HCT116 (cell line): ENCODE measurements at regions not wholly inside any gene's neighbourhood (a gene's known extent, or its start where the extent isn't known, plus 50 kb on each side); places are given as distances from the start of the nearest gene placed in this dataset.

Experiments
- ATAC-seq: fragments of 200-7000 bp; cut with Tn5 transposase; 2 replicates; pipeline ENCODE4 v1.9.1; 2020; ENCODE audit warnings: mild to moderate bottlenecking, moderate library complexity
- BruUV-seq: library from RNA; stranded (reverse); fragments of 400-500 nt; replicated peaks from 2 replicates; lab custom pipeline; 2021; lab: Mats Ljungman, UMichigan
- CTCF ChIA-PET: fragments of 300-600 bp; sonication (Branson Sonifier 250); formaldehyde crosslinking; loops from one replicate; lab custom pipeline; 2021; ENCODE audit warnings: antibody characterized with exemption; lab: Charles Lee
- POLR2A ChIA-PET: fragments of 300-600, 350-600 bp; sonication (Branson Sonifier 250); formaldehyde crosslinking; loops from one replicate; lab custom pipeline; 2021; ENCODE audit warnings: antibody characterized with exemption; lab: Charles Lee
- RAD21 ChIA-PET, 2 experiments: fragments of 300-600 bp; sonication (Branson Sonifier 250); formaldehyde crosslinking; loops; one replicate each; lab custom pipeline; 2023; ENCODE audit warnings: low total read pairs in 2 of 2; ENCODE audit not compliant: uncharacterized antibody in 2 of 2, unreplicated experiment in 2 of 2, low non-redundant PET in 1 of 2; lab: Charles Lee
- DNase-seq: peaks from one replicate; pipeline ENCODE4 v3.0.0-alpha.2; 2010; ENCODE audit warnings: low read depth, low spot score
- H2AFZ ChIP-seq: fragments of 200-600 bp; shearing (Covaris generic), sonication (generic); 2 replicates; pipeline ENCODE4 v1.6.1; 2017; ENCODE audit warnings: low read depth, mixed run types, mixed read lengths, antibody characterized with exemption, low read length; ENCODE audit not compliant: poor library complexity, severe bottlenecking
- H3K27ac ChIP-seq: 2 replicates; pipeline ENCODE4 v1.5.1; 2012; ENCODE audit warnings: low read depth, low read length
- H3K27me3 ChIP-seq: fragments of 200-600 bp; sonication (generic); 2 replicates; pipeline ENCODE4 v1.6.1; 2016; ENCODE audit warnings: mixed run types, low read length, mixed read lengths; ENCODE audit not compliant: insufficient read depth
- H3K36me3 ChIP-seq, 2 experiments: fragments of 200-500 bp in 1 of 2; fragments of 200-600 bp in 1 of 2; sonication (Bioruptor generic) in 1 of 2; sonication (generic) in 1 of 2; 2 replicates each; pipeline versions ENCODE4 v1.5.1 to v1.6.1; 2014 to 2016; ENCODE audit warnings: low read length in 2 of 2, inconsistent platforms in 1 of 2, mixed read lengths in 1 of 2, mixed run types in 1 of 2; ENCODE audit not compliant: insufficient read depth in 2 of 2, control insufficient read depth in 1 of 2
- H3K4me1 ChIP-seq, 2 experiments: fragments of 200-600 bp in 1 of 2; sonication (generic) in 1 of 2; 2 replicates each; pipeline versions ENCODE4 v1.5.1 to v1.6.1; 2012 to 2017; ENCODE audit warnings: low read length in 2 of 2, inconsistent platforms in 1 of 2, mild to moderate bottlenecking in 1 of 2, mixed read lengths in 1 of 2, mixed run types in 1 of 2, moderate library complexity in 1 of 2; ENCODE audit not compliant: insufficient read depth in 2 of 2, control insufficient read depth in 1 of 2
- H3K4me2 ChIP-seq: fragments of 200-600 bp; sonication (generic); 2 replicates; pipeline ENCODE4 v1.6.1; 2017; ENCODE audit warnings: mixed run types, low read length, mixed read lengths
- H3K4me3 ChIP-seq, 2 experiments: fragments of 200-600 bp in 1 of 2; sonication (generic) in 1 of 2; replicated peaks in 1 of 2; 2 replicates each; pipeline ENCODE4 v1.5.1; 2011 to 2016; ENCODE audit warnings: low read length in 2 of 2, control low read depth in 1 of 2, low read depth in 1 of 2, mild to moderate bottlenecking in 1 of 2, mixed read lengths in 1 of 2, mixed run types in 1 of 2
- H3K79me2 ChIP-seq: fragments of 200-600 bp; sonication (generic); 2 replicates; pipeline ENCODE4 v1.6.1; 2017; ENCODE audit warnings: mild to moderate bottlenecking, mixed run types, low read length, moderate library complexity, mixed read lengths; ENCODE audit not compliant: insufficient read depth
- H3K9ac ChIP-seq: fragments of 200-600 bp; sonication (generic); 2 replicates; pipeline ENCODE4 v1.6.1; 2016; ENCODE audit warnings: low read length, mixed read lengths
- H3K9me2 ChIP-seq: fragments of 200-600 bp; sonication (generic), shearing (Covaris generic); 2 replicates; pipeline ENCODE4 v1.6.1; 2017; ENCODE audit warnings: mixed run types, mild to moderate bottlenecking, moderate library complexity; ENCODE audit not compliant: insufficient read depth
- H3K9me3 ChIP-seq, 2 experiments: fragments of 200-500 bp in 1 of 2; fragments of 200-600 bp in 1 of 2; sonication (Bioruptor generic) in 1 of 2; sonication (generic) in 1 of 2; 2 replicates each; pipeline ENCODE4 v1.6.1; 2014 to 2017; ENCODE audit warnings: low read length in 2 of 2, mixed read lengths in 2 of 2, inconsistent platforms in 1 of 2, low read depth in 1 of 2, mild to moderate bottlenecking in 1 of 2, mixed run types in 1 of 2, moderate library complexity in 1 of 2; ENCODE audit not compliant: control insufficient read depth in 1 of 2, insufficient read depth in 1 of 2
- H4K20me1 ChIP-seq: fragments of 200-600 bp; sonication (generic), shearing (Covaris generic); 2 replicates; pipeline ENCODE4 v1.6.1; 2017; ENCODE audit warnings: mixed run types, mild to moderate bottlenecking, moderate library complexity; ENCODE audit not compliant: insufficient read depth
- EZH2 ChIP-seq: fragments of 200-600 bp; sonication (generic); IDR thresholded peaks from 2 replicates; pipeline ENCODE4 v1.6.1; 2017; ENCODE audit warnings: antibody characterized with exemption, mixed run types
- EZH2phosphoT487 ChIP-seq: fragments of 200-600 bp; IDR thresholded peaks from 2 replicates; pipeline ENCODE4 v1.6.1; 2018; ENCODE audit warnings: antibody characterized with exemption, borderline replicate concordance
- FOSL1 ChIP-seq: IDR thresholded peaks from 2 replicates; pipeline ENCODE4 v1.6.1; 2012; ENCODE audit warnings: low read depth
- JUND ChIP-seq: IDR thresholded peaks from 2 replicates; pipeline ENCODE4 v1.6.1; 2012
- POLR2A ChIP-seq: IDR thresholded peaks from 2 replicates; pipeline ENCODE4 v1.7.0; 2011; ENCODE audit warnings: borderline replicate concordance; ENCODE audit not compliant: insufficient read depth, insufficient read length; ENCODE audit errors: extremely low read depth
- POLR2AphosphoS5 ChIP-seq: IDR thresholded peaks from 2 replicates; pipeline ENCODE4 v1.6.1; 2011; ENCODE audit warnings: mild to moderate bottlenecking, low read depth, low read length, moderate library complexity
- RAD21 ChIP-seq: IDR thresholded peaks from 2 replicates; pipeline ENCODE4 v1.6.1; 2012; ENCODE audit warnings: low read depth, mild to moderate bottlenecking
- SIN3A ChIP-seq: IDR thresholded peaks from 2 replicates; pipeline ENCODE4 v1.6.1; 2012; ENCODE audit warnings: low read depth
- SP1 ChIP-seq: IDR thresholded peaks from 2 replicates; pipeline ENCODE4 v1.6.1; 2012; ENCODE audit warnings: low read depth
- SRF ChIP-seq: IDR thresholded peaks from 2 replicates; pipeline ENCODE4 v1.6.1; 2012; ENCODE audit warnings: low read depth
- YY1 ChIP-seq: IDR thresholded peaks from 2 replicates; pipeline ENCODE4 v1.6.1; 2011; ENCODE audit warnings: low read length, low read depth, moderate library complexity, mild to moderate bottlenecking; ENCODE audit not compliant: insufficient replicate concordance; ENCODE audit errors: extremely low read depth
- ZFX ChIP-seq: fragments of 450-650 bp; IDR thresholded peaks from 2 replicates; pipeline ENCODE4 v1.6.1; 2017
- ZNF274 ChIP-seq: fragments of 200-500 bp; sonication (Bioruptor generic); IDR thresholded peaks from 2 replicates; pipeline ENCODE4 v1.6.1; 2014; ENCODE audit warnings: mild to moderate bottlenecking, low read depth, low read length, inconsistent platforms
- intact Hi-C: fragments of 100-400 bp; cut with micrococcal nuclease; formaldehyde crosslinking; loops from 2 replicates; pipeline ENCODE4 v1.10.0; 2022
- TF ChIP-seq, protein P1 (sequence below): IDR thresholded peaks from 2 replicates; pipeline ENCODE4 v1.6.1; 2012; ENCODE audit warnings: low read depth
- TF ChIP-seq, protein P2 (sequence below): IDR thresholded peaks from 2 replicates; pipeline ENCODE4 v1.6.1; 2012
- TF ChIP-seq, protein P3 (sequence below), 3 experiments: fragments of 200-600 bp in 1 of 3; sonication (generic) in 1 of 3; IDR thresholded peaks in 2 of 3; conservative IDR thresholded peaks in 1 of 3; 2 replicates each; pipeline ENCODE4 v1.5.1; 2012 to 2017; ENCODE audit warnings: low read depth in 2 of 3, low read length in 2 of 3, antibody characterized with exemption in 1 of 3, borderline replicate concordance in 1 of 3, control low read depth in 1 of 3, mild to moderate bottlenecking in 1 of 3, mixed read lengths in 1 of 3, mixed run types in 1 of 3, moderate library complexity in 1 of 3; ENCODE audit not compliant: insufficient read depth in 1 of 3

DNA sequence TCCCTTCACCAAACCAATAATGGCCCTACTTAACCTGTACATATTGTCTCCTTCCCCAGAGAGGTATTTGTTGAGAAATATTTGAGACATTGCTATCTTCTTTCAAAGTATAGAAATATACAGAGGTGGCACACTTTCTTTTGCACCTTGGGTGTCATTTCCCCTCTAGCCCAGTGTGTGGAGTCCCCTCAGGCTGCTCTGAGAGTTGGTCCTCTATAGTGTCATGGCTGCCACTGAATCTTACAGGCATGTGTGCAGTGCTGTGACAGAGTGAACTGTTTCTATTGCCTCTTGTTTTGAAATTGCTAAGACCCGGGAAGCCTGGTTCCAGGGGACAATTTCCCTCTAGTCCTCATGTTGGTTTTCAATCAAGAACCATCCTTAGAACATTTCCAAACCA lies 140.2 kb upstream of the KCNJ6 start:
- Histone ChIP-seq H3K4me2 (no peak overlapping the region), H3K9me2 (no peaks in the 10 kb centered on the region), H3K27ac (no peak overlapping the region), H3K36me3 (no peaks in the 10 kb centered on the region), H3K9me3 (peaks cover 0 to 22% of the 10 kb centered on the region in 2 experiments; a peak in 2 of 4 replicates), H3K9ac (no peak overlapping the region), H4K20me1 (no peaks in the 10 kb centered on the region), H3K4me3 (no peak overlapping the region), H2AFZ (no peak overlapping the region), H3K4me1 (no peaks in the 10 kb centered on the region), H3K27me3 (no peaks in the 10 kb centered on the region), H3K79me2 (no peaks in the 10 kb centered on the region)
- ATAC-seq (no peak), DNase-seq (no peak)
- TF ChIP-seq ZNF274 (no peak), POLR2A (no peak), SIN3A (no peak), ZFX (no peak), JUND (no peak), EZH2 (no peak), POLR2AphosphoS5 (no peak), YY1 (no peak), RAD21 (no peak), SP1 (no peak), SRF (no peak), EZH2phosphoT487 (no peak), FOSL1 (no peak)
- TF ChIP-seq, protein P1, sequence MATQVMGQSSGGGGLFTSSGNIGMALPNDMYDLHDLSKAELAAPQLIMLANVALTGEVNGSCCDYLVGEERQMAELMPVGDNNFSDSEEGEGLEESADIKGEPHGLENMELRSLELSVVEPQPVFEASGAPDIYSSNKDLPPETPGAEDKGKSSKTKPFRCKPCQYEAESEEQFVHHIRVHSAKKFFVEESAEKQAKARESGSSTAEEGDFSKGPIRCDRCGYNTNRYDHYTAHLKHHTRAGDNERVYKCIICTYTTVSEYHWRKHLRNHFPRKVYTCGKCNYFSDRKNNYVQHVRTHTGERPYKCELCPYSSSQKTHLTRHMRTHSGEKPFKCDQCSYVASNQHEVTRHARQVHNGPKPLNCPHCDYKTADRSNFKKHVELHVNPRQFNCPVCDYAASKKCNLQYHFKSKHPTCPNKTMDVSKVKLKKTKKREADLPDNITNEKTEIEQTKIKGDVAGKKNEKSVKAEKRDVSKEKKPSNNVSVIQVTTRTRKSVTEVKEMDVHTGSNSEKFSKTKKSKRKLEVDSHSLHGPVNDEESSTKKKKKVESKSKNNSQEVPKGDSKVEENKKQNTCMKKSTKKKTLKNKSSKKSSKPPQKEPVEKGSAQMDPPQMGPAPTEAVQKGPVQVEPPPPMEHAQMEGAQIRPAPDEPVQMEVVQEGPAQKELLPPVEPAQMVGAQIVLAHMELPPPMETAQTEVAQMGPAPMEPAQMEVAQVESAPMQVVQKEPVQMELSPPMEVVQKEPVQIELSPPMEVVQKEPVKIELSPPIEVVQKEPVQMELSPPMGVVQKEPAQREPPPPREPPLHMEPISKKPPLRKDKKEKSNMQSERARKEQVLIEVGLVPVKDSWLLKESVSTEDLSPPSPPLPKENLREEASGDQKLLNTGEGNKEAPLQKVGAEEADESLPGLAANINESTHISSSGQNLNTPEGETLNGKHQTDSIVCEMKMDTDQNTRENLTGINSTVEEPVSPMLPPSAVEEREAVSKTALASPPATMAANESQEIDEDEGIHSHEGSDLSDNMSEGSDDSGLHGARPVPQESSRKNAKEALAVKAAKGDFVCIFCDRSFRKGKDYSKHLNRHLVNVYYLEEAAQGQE = no peak
- TF ChIP-seq, protein P2, sequence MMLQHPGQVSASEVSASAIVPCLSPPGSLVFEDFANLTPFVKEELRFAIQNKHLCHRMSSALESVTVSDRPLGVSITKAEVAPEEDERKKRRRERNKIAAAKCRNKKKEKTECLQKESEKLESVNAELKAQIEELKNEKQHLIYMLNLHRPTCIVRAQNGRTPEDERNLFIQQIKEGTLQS = no peak
- TF ChIP-seq, protein P3, sequence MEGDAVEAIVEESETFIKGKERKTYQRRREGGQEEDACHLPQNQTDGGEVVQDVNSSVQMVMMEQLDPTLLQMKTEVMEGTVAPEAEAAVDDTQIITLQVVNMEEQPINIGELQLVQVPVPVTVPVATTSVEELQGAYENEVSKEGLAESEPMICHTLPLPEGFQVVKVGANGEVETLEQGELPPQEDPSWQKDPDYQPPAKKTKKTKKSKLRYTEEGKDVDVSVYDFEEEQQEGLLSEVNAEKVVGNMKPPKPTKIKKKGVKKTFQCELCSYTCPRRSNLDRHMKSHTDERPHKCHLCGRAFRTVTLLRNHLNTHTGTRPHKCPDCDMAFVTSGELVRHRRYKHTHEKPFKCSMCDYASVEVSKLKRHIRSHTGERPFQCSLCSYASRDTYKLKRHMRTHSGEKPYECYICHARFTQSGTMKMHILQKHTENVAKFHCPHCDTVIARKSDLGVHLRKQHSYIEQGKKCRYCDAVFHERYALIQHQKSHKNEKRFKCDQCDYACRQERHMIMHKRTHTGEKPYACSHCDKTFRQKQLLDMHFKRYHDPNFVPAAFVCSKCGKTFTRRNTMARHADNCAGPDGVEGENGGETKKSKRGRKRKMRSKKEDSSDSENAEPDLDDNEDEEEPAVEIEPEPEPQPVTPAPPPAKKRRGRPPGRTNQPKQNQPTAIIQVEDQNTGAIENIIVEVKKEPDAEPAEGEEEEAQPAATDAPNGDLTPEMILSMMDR (IDR thresholded peaks at IDR 0.05 in 2 of 3, conservative IDR thresholded peaks at IDR 0.05 in 1 of 3; ENCODE audit: borderline replicate concordance in 1 of 3, insufficient read depth in 1 of 3, low read depth in 2 of 3, low read length in 2 of 3) = no peak
- intact Hi-C loops = no loop called here
- ChIA-PET RAD21 (no interaction called here), CTCF (no interaction called here), POLR2A (no interaction called here)
- no TSS peak for BruUV-seq
